LNCaP clone FGC (cell line): ENCODE measurements at regions not wholly inside any gene's neighbourhood (a gene's known extent, or its start where the extent isn't known, plus 50 kb on each side); places are given as distances from the start of the nearest gene placed in this dataset.

ENCODE experiments used
- DNase-seq: peaks from one replicate; pipeline ENCODE4 v3.0.0-alpha.2; 2011; ENCODE audit warnings: low read depth
- H3K4me3 ChIP-seq: 2 replicates; pipeline ENCODE4 v1.5.1; 2011; ENCODE audit warnings: mild to moderate bottlenecking, low read depth, low read length, control low read depth
- CTCF ChIP-seq: IDR thresholded peaks from 2 replicates; pipeline ENCODE4 v1.5.1; 2012; ENCODE audit warnings: mild to moderate bottlenecking; ENCODE audit not compliant: control insufficient read depth, insufficient read depth; ENCODE audit errors: extremely low read depth

DNA sequence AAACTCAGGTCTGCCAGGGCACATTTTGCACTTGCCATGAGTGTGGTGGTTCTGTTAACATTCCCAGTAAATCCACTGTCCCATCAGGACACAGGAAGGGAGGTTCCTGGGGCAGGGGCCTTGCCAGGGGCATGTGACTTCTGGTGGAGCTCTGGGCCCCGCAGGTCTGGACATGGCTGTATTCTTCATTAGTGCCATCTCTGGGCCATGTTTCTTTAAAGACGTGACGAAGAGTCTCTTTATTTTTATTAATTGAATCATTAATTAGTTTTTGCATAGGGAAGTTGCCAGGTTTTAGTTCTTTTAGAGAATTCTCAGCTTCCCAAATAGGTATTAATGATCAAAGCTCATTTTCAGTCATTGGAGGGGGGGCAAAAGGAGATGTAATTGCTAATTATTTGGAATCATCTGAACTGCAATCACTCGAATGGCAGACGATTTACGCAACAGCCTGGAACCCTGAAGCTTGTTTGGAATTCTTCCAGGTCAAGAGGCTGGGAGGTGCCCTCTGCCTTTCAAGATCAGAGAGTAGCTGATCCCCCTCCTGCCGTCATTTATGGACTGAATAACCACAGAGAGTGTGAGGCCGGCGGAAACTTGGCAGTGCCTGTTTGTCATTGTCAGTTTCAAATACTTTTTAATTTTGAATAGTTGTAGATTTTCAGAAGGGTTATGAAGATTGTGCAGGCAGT lies 106.2 kb downstream of the RTP5 start:
- DNase-seq, result no peak
- TF ChIP-seq CTCF, result no peak
- no peak overlapping the region for H3K4me3 ChIP-seq

DNA sequence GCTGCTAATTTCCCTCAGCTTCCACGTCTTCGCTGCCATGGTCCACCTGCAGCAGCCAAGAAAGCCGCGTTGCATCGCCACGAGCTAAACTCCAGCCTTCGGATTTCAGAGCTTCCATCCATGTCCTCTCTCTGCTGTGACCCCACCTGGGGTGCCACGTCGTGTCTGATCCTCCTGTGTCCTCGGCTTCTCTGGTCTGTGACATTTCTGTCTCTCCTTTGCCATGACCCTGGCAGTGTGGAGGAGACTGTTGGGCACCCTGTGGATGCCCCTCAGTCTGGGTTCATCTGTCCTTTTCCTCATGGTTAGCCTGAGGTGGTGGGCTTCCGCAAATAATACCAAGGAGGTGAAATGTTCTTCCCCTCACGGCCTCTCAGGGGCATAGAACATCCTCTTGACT lies 106.8 kb downstream of the RTP5 start:
- TF ChIP-seq CTCF, result no peak
- no peak for DNase-seq
- H3K4me3 ChIP-seq, result no peak overlapping the region

- no peak for DNase-seq
- no peak for TF ChIP-seq CTCF
Measured at GRCh38 chr2:241977557-241978300, 108.2 kb downstream of the RTP5 start.

DNA sequence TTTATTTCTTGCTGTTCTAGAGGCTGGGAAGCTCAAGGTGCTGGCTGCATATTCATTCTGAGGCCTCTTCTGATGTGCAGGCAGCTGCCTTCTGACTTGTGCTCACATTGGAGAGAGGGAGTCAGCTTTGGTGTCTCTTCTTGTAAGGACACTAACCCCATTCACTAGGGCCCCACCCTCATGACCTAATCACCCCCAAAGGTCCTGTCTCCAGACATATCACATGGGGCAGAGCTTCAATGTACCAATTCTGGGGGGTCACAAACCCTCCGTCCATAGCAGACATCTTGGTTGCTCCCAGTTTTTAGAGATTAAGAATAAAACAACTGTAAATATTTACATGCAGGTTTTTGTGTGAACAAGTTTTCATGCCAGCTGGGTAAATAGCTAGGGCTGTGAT lies 109.1 kb downstream of the RTP5 start:
- peak; percentile 43 for DNase-seq
- no peak for TF ChIP-seq CTCF
- H3K4me3 ChIP-seq, result no peak overlapping the region

More at GRCh38 chr2:241977557-241978300, 108.2 kb downstream of the RTP5 start:
- no peak overlapping the region for H3K4me3 ChIP-seq

- H3K4me3 ChIP-seq, result no peak overlapping the region
- no peak for TF ChIP-seq CTCF
Measured at GRCh38 chr2:241980193-241980592, 110.7 kb downstream of the RTP5 start.

GRCh38 chr2:241981076-241981700 lies 111.7 kb downstream of the RTP5 start:
- no peak for DNase-seq

More at GRCh38 chr2:241980193-241980592, 110.7 kb downstream of the RTP5 start:
- DNase-seq, result no peak

More at GRCh38 chr2:241981076-241981700, 111.7 kb downstream of the RTP5 start:
- H3K4me3 ChIP-seq, result no peak overlapping the region
- TF ChIP-seq CTCF, result no peak
